Motor neuron (in vitro differentiated cells): ENCODE measurements at regions not wholly inside any gene's neighbourhood (a gene's known extent, or its start where the extent isn't known, plus 50 kb on each side); places are given as distances from the start of the nearest gene placed in this dataset.
A peak's percentile ranks its signal among the peaks of the same experiment; 100 is the strongest.

Source experiments
- ATAC-seq, 8 experiments: fragments of 200-7000 bp; cut with Tn5 transposase; replicated peaks in 6 of 8; 2 replicates each; pipeline ENCODE4 v1.8.0; 2021; ENCODE audit warnings: mild to moderate bottlenecking in 8 of 8, moderate library complexity in 8 of 8
- H3K27ac ChIP-seq, 2 donors: fragments of 250-450 bp; sonication (Bioruptor Pico); 2 replicates each; pipeline ENCODE4 v1.9.0; 2021; ENCODE audit warnings: antibody characterized with exemption in 2 of 2, mild to moderate bottlenecking in 2 of 2, moderate library complexity in 1 of 2
- H3K4me1 ChIP-seq, 2 donors: fragments of 250-450 bp; sonication (Bioruptor Pico); replicated peaks in 1 of 2; 2 replicates each; pipeline ENCODE4 v1.6.1; 2021; ENCODE audit warnings: antibody characterized with exemption in 2 of 2, mild to moderate bottlenecking in 2 of 2, moderate library complexity in 1 of 2
- H3K4me3 ChIP-seq, 5 donors: fragments of 250-450 bp; sonication (Bioruptor Pico); 2 replicates each; pipeline ENCODE4 v1.9.0; 2021; ENCODE audit warnings: antibody characterized with exemption in 5 of 5, mild to moderate bottlenecking in 5 of 5, moderate library complexity in 4 of 5
- WGBS, 10 experiments: fragments of 450-650 bp; shearing (Covaris generic); methylation state at CpG; one replicate each; pipeline ENCODE4 v1.0.0; 2022; 5-methylcytosine and 5-hydroxymethylcytosine counted together
- in situ Hi-C, 9 experiments: fragments of 400-800 bp; cut with MboI; loops; one replicate each; pipeline ENCODE4 v1.15.0; 2021; ENCODE audit warnings: low sequenced_read_pairs in 9 of 9, low pct_unique_long_range_greater_than_20kb in 2 of 9; ENCODE audit not compliant: unreplicated experiment in 9 of 9

GRCh38 chr9:99438596-99438995 lies 216.5 kb downstream of the SEC61B start:
- Histone ChIP-seq H3K4me3 (no peak overlapping the region), H3K4me1 (no peaks in the 10 kb centered on the region), H3K27ac (no peak overlapping the region)
- 90 to 100% (median 100%) methylated on average over 1 to 2 of the region's 2 CpGs; no CpG with 5 or more reads in 7 of the 10 experiments for WGBS, 10 experiments
- in situ Hi-C loops = no loop called here
- ATAC-seq = no peak

- H3K4me1 ChIP-seq = no peaks in the 10 kb centered on the region
- H3K27ac ChIP-seq = no peak overlapping the region
- in situ Hi-C loops = no loop called here
- ATAC-seq = no peak
- H3K4me3 ChIP-seq = no peak overlapping the region
Measured at GRCh38 chr9:99441829-99442228, 219.7 kb downstream of the SEC61B start.

- no peak overlapping the region for H3K4me3 ChIP-seq
- H3K27ac ChIP-seq = no peak overlapping the region
- 0 to 90% (median 60%) methylated on average over 1 to 3 of the region's 4 CpGs; no CpG with 5 or more reads in 3 of the 10 experiments for WGBS, 10 experiments
- no peaks in the 10 kb centered on the region for H3K4me1 ChIP-seq
- in situ Hi-C loops = no loop called here
- ATAC-seq = peak in 6 of 8 experiments; percentile 52 to 93 (median 80)
Measured at GRCh38 chr9:99445371-99445891, 223.3 kb downstream of the SEC61B start.

- WGBS, 10 experiments = 5 to 90% (median 72%) methylated on average over 1 to 4 of the region's 4 CpGs; no CpG with 5 or more reads in 1 of the 10 experiments
- H3K27ac ChIP-seq = no peak overlapping the region
- peak in 2 of 8 experiments; percentile 10 to 25 for ATAC-seq
- H3K4me1 ChIP-seq = no peaks in the 10 kb centered on the region
- in situ Hi-C loops = no loop called here
- H3K4me3 ChIP-seq = no peak overlapping the region
Measured at GRCh38 chr9:99445920-99446319, 223.8 kb downstream of the SEC61B start.

GRCh38 chr9:99447951-99448350 lies 225.9 kb downstream of the SEC61B start:
- no peak for ATAC-seq
- in situ Hi-C loops = no loop called here
- Histone ChIP-seq H3K27ac (no peak overlapping the region), H3K4me1 (no peaks in the 10 kb centered on the region), H3K4me3 (no peak overlapping the region)

GRCh38 chr9:99449726-99450125 lies 227.6 kb downstream of the SEC61B start:
- in situ Hi-C loops = no loop called here
- H3K4me3 ChIP-seq = no peak overlapping the region
- no peaks in the 10 kb centered on the region for H3K4me1 ChIP-seq
- H3K27ac ChIP-seq = no peak overlapping the region
- WGBS, 10 experiments = 57 to 100% (median 89%) methylated on average over 1 of the region's 1 CpG; no CpG with 5 or more reads in 3 of the 10 experiments
- ATAC-seq = no peak

GRCh38 chr9:99451112-99451606 lies 229.1 kb downstream of the SEC61B start:
- 11 to 93% (median 71%) methylated on average over 1 to 3 of the region's 4 CpGs; no CpG with 5 or more reads in 1 of the 10 experiments for WGBS, 10 experiments
- Histone ChIP-seq H3K4me3 (no peak overlapping the region), H3K4me1 (no peaks in the 10 kb centered on the region), H3K27ac (no peak overlapping the region)
- in situ Hi-C loops = no loop called here
- peak in 4 of 8 experiments; percentile 31 to 84 (median 50) for ATAC-seq

GRCh38 chr9:99457406-99457805 lies 235.3 kb downstream of the SEC61B start:
- in situ Hi-C loops = no loop called here

GRCh38 chr9:99457981-99458380 lies 235.9 kb downstream of the SEC61B start:
- Histone ChIP-seq H3K27ac (no peak overlapping the region), H3K4me3 (no peak overlapping the region), H3K4me1 (no peaks in the 10 kb centered on the region)
- in situ Hi-C loops = no loop called here
- 20 to 100% (median 79%) methylated on average over 1 of the region's 1 CpG; no CpG with 5 or more reads in 2 of the 10 experiments for WGBS, 10 experiments
- ATAC-seq = no peak

More at GRCh38 chr9:99457406-99457805, 235.3 kb downstream of the SEC61B start:
- no peak for ATAC-seq
- Histone ChIP-seq H3K27ac (no peak overlapping the region), H3K4me1 (no peaks in the 10 kb centered on the region), H3K4me3 (no peak overlapping the region)
- WGBS, 10 experiments = 11 to 88% (median 68%) methylated on average over 1 to 2 of the region's 2 CpGs; no CpG with 5 or more reads in 2 of the 10 experiments

GRCh38 chr9:99459919-99460318 lies 237.8 kb downstream of the SEC61B start:
- WGBS, 10 experiments = 80 to 100% (median 91%) methylated on average over 1 to 7 of the region's 9 CpGs; no CpG with 5 or more reads in 1 of the 10 experiments
- ATAC-seq = no peak
- in situ Hi-C loops = no loop called here
- no peaks in the 10 kb centered on the region for H3K4me1 ChIP-seq
- no peak overlapping the region for H3K4me3 ChIP-seq
- H3K27ac ChIP-seq = no peak overlapping the region

GRCh38 chr9:99463131-99463530 lies 241.0 kb downstream of the SEC61B start:
- WGBS, 10 experiments = 55 to 100% (median 85%) methylated on average over 1 to 4 of the region's 4 CpGs
- no peak overlapping the region for H3K27ac ChIP-seq
- no peak overlapping the region for H3K4me3 ChIP-seq
- ATAC-seq = no peak
- no peaks in the 10 kb centered on the region for H3K4me1 ChIP-seq
- in situ Hi-C loops = no loop called here

- 60 to 100% (median 92%) methylated on average over 1 to 2 of the region's 4 CpGs; no CpG with 5 or more reads in 5 of the 10 experiments for WGBS, 10 experiments
- no peak overlapping the region for H3K4me3 ChIP-seq
- H3K27ac ChIP-seq = no peak overlapping the region
- in situ Hi-C loops = no loop called here
- H3K4me1 ChIP-seq = no peaks in the 10 kb centered on the region
- no peak for ATAC-seq
Measured at GRCh38 chr9:99464568-99464967, 242.5 kb downstream of the SEC61B start.

GRCh38 chr9:99465231-99465907 lies 243.3 kb downstream of the SEC61B start:
- WGBS, 10 experiments = 10 to 83% (median 73%) methylated on average over 1 to 7 of the region's 7 CpGs; no CpG with 5 or more reads in 2 of the 10 experiments
- H3K4me1 ChIP-seq = no peaks in the 10 kb centered on the region
- no peak overlapping the region for H3K4me3 ChIP-seq
- H3K27ac ChIP-seq = no peak overlapping the region
- peak in 3 of 8 experiments; percentile 11 to 83 (median 34) for ATAC-seq
- in situ Hi-C loops = no loop called here

GRCh38 chr9:99466104-99466503 lies 244.0 kb downstream of the SEC61B start:
- WGBS, 10 experiments = 63 to 100% (median 100%) methylated on average over 1 of the region's 1 CpG; no CpG with 5 or more reads in 3 of the 10 experiments
- no peak overlapping the region for H3K4me3 ChIP-seq
- H3K27ac ChIP-seq = no peak overlapping the region
- ATAC-seq = no peak
- in situ Hi-C loops = no loop called here
- no peaks in the 10 kb centered on the region for H3K4me1 ChIP-seq
